ENCODE measurements at regions not wholly inside any gene's neighbourhood (a gene's known extent, or its start where the extent isn't known, plus 50 kb on each side); places are given as distances from the start of the nearest gene placed in this dataset.

- H3K36me3 ChIP-seq, result no peaks in the 10 kb centered on the region
- no peak for TF ChIP-seq CTCF (IDR thresholded peaks at IDR 0.05)
- intact Hi-C loops (cut with DNase I), result no loop called here
- no peaks in the 10 kb centered on the region for H3K4me1 ChIP-seq
- H3K9me3 ChIP-seq, result no peaks in the 10 kb centered on the region
- no peak for ATAC-seq
- H3K27ac ChIP-seq, result no peak overlapping the region
- 63 to 69% methylated on average over 2 of the region's 2 CpGs for WGBS, 2 donors
- no peak for DNase-seq
- H3K4me3 ChIP-seq, result no peak overlapping the region
- H3K27me3 ChIP-seq, result no peaks in the 10 kb centered on the region
These were observed 496.7 kb upstream of the NMUR2 start for GRCh38 chr5:152901754-152902153.

GRCh38 chr5:152905286-152905685 is 500.2 kb upstream of the NMUR2 start:
- intact Hi-C loops (cut with DNase I), result no loop called here
- WGBS, 2 donors, result 35 to 49% methylated on average over 1 of the region's 1 CpG
- no peaks in the 10 kb centered on the region for H3K36me3 ChIP-seq
- H3K4me3 ChIP-seq, result no peak overlapping the region
- TF ChIP-seq CTCF (IDR thresholded peaks at IDR 0.05), result no peak
- no peaks in the 10 kb centered on the region for H3K9me3 ChIP-seq
- no peaks in the 10 kb centered on the region for H3K27me3 ChIP-seq
- ATAC-seq, result no peak
- no peak overlapping the region for H3K27ac ChIP-seq
- H3K4me1 ChIP-seq, result no peaks in the 10 kb centered on the region
- DNase-seq, result no peak

- intact Hi-C loops (cut with DNase I), result no loop called here
- Histone ChIP-seq H3K27ac (no peak overlapping the region), H3K36me3 (no peaks in the 10 kb centered on the region), H3K27me3 (no peaks in the 10 kb centered on the region), H3K4me1 (no peaks in the 10 kb centered on the region), H3K9me3 (peaks cover 0 to 7% (median 0%) of the 10 kb centered on the region in 11 donors), H3K4me3 (no peak overlapping the region)
- no peak for DNase-seq
- 72 to 78% methylated on average over 5 of the region's 5 CpGs for WGBS, 2 donors
- no peak for TF ChIP-seq CTCF (IDR thresholded peaks at IDR 0.05)
- no peak for ATAC-seq
These were observed 502.6 kb upstream of the NMUR2 start for GRCh38 chr5:152907488-152908245.

GRCh38 chr5:152912924-152913323 is 507.8 kb upstream of the NMUR2 start:
- H3K36me3 ChIP-seq, result no peaks in the 10 kb centered on the region
- 68 to 70% methylated on average over 4 of the region's 4 CpGs for WGBS, 2 donors
- no peaks in the 10 kb centered on the region for H3K4me1 ChIP-seq
- no peak overlapping the region for H3K4me3 ChIP-seq
- ATAC-seq (no peak), DNase-seq (no peak)
- TF ChIP-seq CTCF (IDR thresholded peaks at IDR 0.05), result no peak
- no peaks in the 10 kb centered on the region for H3K27me3 ChIP-seq
- peaks cover 0 to 7% (median 0%) of the 10 kb centered on the region in 11 donors for H3K9me3 ChIP-seq
- H3K27ac ChIP-seq, result no peak overlapping the region
- intact Hi-C loops (cut with DNase I), result no loop called here

All from heart right ventricle (tissue), 16 donors.